ENCODE measurements at regions not wholly inside any gene's neighbourhood (a gene's known extent, or its start where the extent isn't known, plus 50 kb on each side); places are given as distances from the start of the nearest gene placed in this dataset.

DNA sequence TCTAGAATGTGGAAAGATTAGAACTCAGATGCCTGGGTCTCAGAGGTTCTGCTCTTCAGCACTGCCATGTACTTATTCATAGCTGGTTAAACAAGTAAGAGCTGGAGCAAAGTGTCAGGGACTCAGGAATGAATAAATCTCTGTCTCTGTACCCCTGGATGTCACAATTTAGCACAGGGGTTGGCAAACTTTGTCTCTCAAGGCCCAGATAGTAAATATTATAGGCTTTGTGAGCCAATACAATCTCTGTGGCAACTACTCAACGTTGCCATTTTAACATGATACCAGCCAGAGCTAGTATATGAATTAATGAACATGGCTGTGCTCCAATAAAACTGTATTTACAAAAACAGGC, 220.3 kb upstream of the MON1B start:
- Histone ChIP-seq H3K36me3 (ENCODE audit: control insufficient read depth in 2 of 2, insufficient read depth in 2 of 2, low read length in 1 of 2) (no peaks in the 10 kb centered on the region), H3K4me3 (ENCODE audit: low read depth in 1 of 2, low read length in 2 of 2) (no peak overlapping the region), H3K27ac (ENCODE audit: low read depth in 2 of 2, low read length in 1 of 2) (no peak overlapping the region), H3K27me3 (ENCODE audit: control insufficient read depth in 1 of 2, insufficient read depth in 2 of 2, low read length in 2 of 2) (no peaks in the 10 kb centered on the region), H3K4me1 (ENCODE audit: control insufficient read depth in 2 of 2, insufficient read depth in 2 of 2, low read length in 1 of 2) (no peaks in the 10 kb centered on the region), H3K9me3 (ENCODE audit: control insufficient read depth in 2 of 2, insufficient read depth in 1 of 2, low read depth in 1 of 2, low read length in 1 of 2) (no peaks in the 10 kb centered on the region)
- WGBS, 2 donors: 45 to 52% methylated on average over 1 of the region's 1 CpG

- H3K4me3 ChIP-seq (ENCODE audit: low read depth in 1 of 2, low read length in 2 of 2): no peak overlapping the region
- WGBS, 2 donors: 71 to 76% methylated on average over 3 of the region's 3 CpGs
- H3K27me3 ChIP-seq (ENCODE audit: control insufficient read depth in 1 of 2, insufficient read depth in 2 of 2, low read length in 2 of 2): no peaks in the 10 kb centered on the region
- no peaks in the 10 kb centered on the region for H3K4me1 ChIP-seq (ENCODE audit: control insufficient read depth in 2 of 2, insufficient read depth in 2 of 2, low read length in 1 of 2)
- H3K36me3 ChIP-seq (ENCODE audit: control insufficient read depth in 2 of 2, insufficient read depth in 2 of 2, low read length in 1 of 2): no peaks in the 10 kb centered on the region
- H3K9me3 ChIP-seq (ENCODE audit: control insufficient read depth in 2 of 2, insufficient read depth in 1 of 2, low read depth in 1 of 2, low read length in 1 of 2): no peaks in the 10 kb centered on the region
- H3K27ac ChIP-seq (ENCODE audit: low read depth in 2 of 2, low read length in 1 of 2): no peak overlapping the region
These were observed 214.9 kb upstream of the MON1B start for GRCh38 chr16:76976101-76976500.

DNA sequence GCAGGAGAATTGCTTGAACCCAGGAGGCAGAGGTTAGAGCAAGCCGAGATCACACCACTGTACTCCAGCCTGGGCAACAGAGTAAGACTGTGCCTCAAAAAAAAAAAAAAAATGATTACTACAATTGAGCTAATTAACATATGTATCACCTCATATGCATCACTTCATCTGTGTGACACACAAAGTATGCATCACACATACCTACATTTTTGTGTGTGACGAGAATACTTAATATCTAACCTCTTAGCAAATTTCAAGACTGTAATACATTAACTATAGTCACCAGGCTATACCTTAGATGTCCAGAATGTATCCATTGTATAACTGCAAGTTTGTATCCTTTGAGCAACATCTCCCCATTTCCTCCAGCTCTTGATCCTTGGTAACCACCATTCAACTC, 214.2 kb upstream of the MON1B start:
- 86 to 91% methylated on average over 2 of the region's 2 CpGs for WGBS, 2 donors
- H3K27ac ChIP-seq (ENCODE audit: low read depth in 2 of 2, low read length in 1 of 2): no peak overlapping the region
- H3K9me3 ChIP-seq (ENCODE audit: control insufficient read depth in 2 of 2, insufficient read depth in 1 of 2, low read depth in 1 of 2, low read length in 1 of 2): no peaks in the 10 kb centered on the region
- H3K36me3 ChIP-seq (ENCODE audit: control insufficient read depth in 2 of 2, insufficient read depth in 2 of 2, low read length in 1 of 2): no peaks in the 10 kb centered on the region
- H3K27me3 ChIP-seq (ENCODE audit: control insufficient read depth in 1 of 2, insufficient read depth in 2 of 2, low read length in 2 of 2): no peaks in the 10 kb centered on the region
- H3K4me1 ChIP-seq (ENCODE audit: control insufficient read depth in 2 of 2, insufficient read depth in 2 of 2, low read length in 1 of 2): no peaks in the 10 kb centered on the region
- H3K4me3 ChIP-seq (ENCODE audit: low read depth in 1 of 2, low read length in 2 of 2): no peak overlapping the region

DNA sequence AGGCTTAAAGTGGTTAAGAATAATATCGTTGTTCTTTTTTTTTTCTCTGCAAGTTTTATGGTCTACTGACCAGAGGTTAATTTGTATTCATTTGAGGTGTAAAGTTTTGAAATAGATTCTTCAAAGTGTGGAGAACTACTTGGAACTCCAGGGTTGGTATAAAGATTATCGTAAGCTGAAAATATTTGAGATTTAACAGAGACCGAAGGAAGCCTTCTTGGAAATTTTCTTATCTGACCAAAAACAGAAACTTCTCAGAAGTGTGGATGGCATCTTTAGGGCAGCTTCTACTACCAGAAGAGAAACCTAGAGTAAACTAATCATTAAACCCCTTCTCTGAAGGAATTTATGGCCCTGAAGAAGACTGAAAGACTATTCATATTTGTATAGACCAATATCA, 206.8 kb upstream of the MON1B start:
- Histone ChIP-seq H3K27ac (ENCODE audit: low read depth in 2 of 2, low read length in 1 of 2) (no peak overlapping the region), H3K27me3 (ENCODE audit: control insufficient read depth in 1 of 2, insufficient read depth in 2 of 2, low read length in 2 of 2) (no peaks in the 10 kb centered on the region), H3K36me3 (ENCODE audit: control insufficient read depth in 2 of 2, insufficient read depth in 2 of 2, low read length in 1 of 2) (no peaks in the 10 kb centered on the region), H3K4me1 (ENCODE audit: control insufficient read depth in 2 of 2, insufficient read depth in 2 of 2, low read length in 1 of 2) (no peaks in the 10 kb centered on the region), H3K4me3 (ENCODE audit: low read depth in 1 of 2, low read length in 2 of 2) (no peak overlapping the region), H3K9me3 (ENCODE audit: control insufficient read depth in 2 of 2, insufficient read depth in 1 of 2, low read depth in 1 of 2, low read length in 1 of 2) (peaks cover 0 to 3% of the 10 kb centered on the region in 2 donors)
- WGBS, 2 donors: 71 to 76% methylated on average over 3 of the region's 3 CpGs

DNA sequence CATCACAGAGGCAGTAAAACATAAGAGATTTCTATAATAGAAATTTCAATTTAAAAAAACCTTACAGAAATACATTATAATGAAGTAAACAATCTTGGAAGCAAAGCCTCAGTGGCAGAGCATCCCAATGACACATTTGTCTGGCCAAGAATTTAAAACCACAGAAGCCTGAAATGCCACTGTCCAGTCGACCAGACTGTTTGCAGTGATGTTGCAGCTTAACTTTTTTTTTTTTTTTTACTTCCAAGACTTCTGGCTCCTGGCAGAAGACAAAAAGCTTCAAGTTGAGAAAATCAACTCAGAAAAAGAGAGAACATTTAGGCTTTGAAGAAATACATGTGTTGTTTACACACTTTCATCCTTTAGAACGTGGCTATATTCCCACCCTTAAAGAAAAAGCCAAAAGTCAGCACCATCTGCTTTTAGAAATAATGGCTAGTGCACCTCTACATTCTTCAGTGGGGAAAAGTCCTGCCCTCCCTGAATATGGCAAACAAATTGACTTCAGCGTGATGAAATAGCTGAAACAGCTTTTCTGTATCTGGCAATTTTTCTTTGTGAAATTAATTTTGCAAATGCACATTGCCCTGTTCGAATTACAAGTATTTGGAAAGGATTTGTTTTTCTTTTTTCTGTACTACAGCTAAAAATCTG, 205.5 kb upstream of the MON1B start:
- WGBS, 2 donors: 29 to 34% methylated on average over 4 of the region's 4 CpGs
- Histone ChIP-seq H3K4me3 (ENCODE audit: low read depth in 1 of 2, low read length in 2 of 2) (no peak overlapping the region), H3K27me3 (ENCODE audit: control insufficient read depth in 1 of 2, insufficient read depth in 2 of 2, low read length in 2 of 2) (no peaks in the 10 kb centered on the region), H3K27ac (ENCODE audit: low read depth in 2 of 2, low read length in 1 of 2) (no peak overlapping the region), H3K36me3 (ENCODE audit: control insufficient read depth in 2 of 2, insufficient read depth in 2 of 2, low read length in 1 of 2) (no peaks in the 10 kb centered on the region), H3K4me1 (ENCODE audit: control insufficient read depth in 2 of 2, insufficient read depth in 2 of 2, low read length in 1 of 2) (no peaks in the 10 kb centered on the region), H3K9me3 (ENCODE audit: control insufficient read depth in 2 of 2, insufficient read depth in 1 of 2, low read depth in 1 of 2, low read length in 1 of 2) (peaks cover 0 to 3% of the 10 kb centered on the region in 2 donors)

GRCh38 chr16:76988526-76988925, 202.5 kb upstream of the MON1B start:
- H3K27ac ChIP-seq (ENCODE audit: low read depth in 2 of 2, low read length in 1 of 2): no peak overlapping the region
- no peak overlapping the region for H3K4me3 ChIP-seq (ENCODE audit: low read depth in 1 of 2, low read length in 2 of 2)
- no peaks in the 10 kb centered on the region for H3K4me1 ChIP-seq (ENCODE audit: control insufficient read depth in 2 of 2, insufficient read depth in 2 of 2, low read length in 1 of 2)
- H3K9me3 ChIP-seq (ENCODE audit: control insufficient read depth in 2 of 2, insufficient read depth in 1 of 2, low read depth in 1 of 2, low read length in 1 of 2): peaks cover 0 to 3% of the 10 kb centered on the region in 2 donors
- no peaks in the 10 kb centered on the region for H3K36me3 ChIP-seq (ENCODE audit: control insufficient read depth in 2 of 2, insufficient read depth in 2 of 2, low read length in 1 of 2)
- 73 to 76% methylated on average over 2 of the region's 2 CpGs for WGBS, 2 donors
- no peaks in the 10 kb centered on the region for H3K27me3 ChIP-seq (ENCODE audit: control insufficient read depth in 1 of 2, insufficient read depth in 2 of 2, low read length in 2 of 2)

DNA sequence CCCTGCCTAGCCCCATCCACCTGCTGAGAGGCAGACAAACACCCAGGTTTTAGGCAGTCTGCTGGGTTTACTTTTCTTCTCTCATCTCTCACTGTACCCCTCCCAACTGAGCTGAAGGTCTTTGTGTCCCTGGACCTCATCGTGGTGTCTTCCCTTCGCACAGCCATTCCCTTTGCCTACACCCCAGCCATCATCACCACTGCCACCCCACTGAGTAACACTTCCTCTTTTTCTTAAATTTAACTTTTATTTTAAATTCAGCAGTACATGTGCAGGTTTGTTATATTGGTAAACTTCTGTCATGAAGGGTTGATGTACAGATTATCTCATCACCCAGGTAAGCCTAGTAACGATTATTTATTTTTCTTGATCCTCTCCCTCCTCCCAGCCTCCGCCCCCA, 188.3 kb upstream of the MON1B start:
- Histone ChIP-seq H3K9me3 (ENCODE audit: control insufficient read depth in 2 of 2, insufficient read depth in 1 of 2, low read depth in 1 of 2, low read length in 1 of 2) (peaks cover 0 to 3% of the 10 kb centered on the region in 2 donors), H3K27me3 (ENCODE audit: control insufficient read depth in 1 of 2, insufficient read depth in 2 of 2, low read length in 2 of 2) (no peaks in the 10 kb centered on the region)
- 83 to 89% methylated on average over 4 of the region's 4 CpGs for WGBS, 2 donors

GRCh38 chr16:77009453-77009852, 181.5 kb upstream of the MON1B start:
- H3K27ac ChIP-seq (ENCODE audit: low read depth in 2 of 2, low read length in 1 of 2): no peak overlapping the region
- H3K27me3 ChIP-seq (ENCODE audit: control insufficient read depth in 1 of 2, insufficient read depth in 2 of 2, low read length in 2 of 2): no peaks in the 10 kb centered on the region
- H3K4me1 ChIP-seq (ENCODE audit: control insufficient read depth in 2 of 2, insufficient read depth in 2 of 2, low read length in 1 of 2): no peaks in the 10 kb centered on the region
- H3K9me3 ChIP-seq (ENCODE audit: control insufficient read depth in 2 of 2, insufficient read depth in 1 of 2, low read depth in 1 of 2, low read length in 1 of 2): peaks cover 0 to 2% of the 10 kb centered on the region in 2 donors
- H3K4me3 ChIP-seq (ENCODE audit: low read depth in 1 of 2, low read length in 2 of 2): no peak overlapping the region
- no peaks in the 10 kb centered on the region for H3K36me3 ChIP-seq (ENCODE audit: control insufficient read depth in 2 of 2, insufficient read depth in 2 of 2, low read length in 1 of 2)
- 38% methylated on average over 6 of the region's 6 CpGs for WGBS, 2 donors

More for the DNA sequence above, 188.3 kb upstream of the MON1B start:
- H3K4me1 ChIP-seq (ENCODE audit: control insufficient read depth in 2 of 2, insufficient read depth in 2 of 2, low read length in 1 of 2): no peaks in the 10 kb centered on the region
- no peak overlapping the region for H3K4me3 ChIP-seq (ENCODE audit: low read depth in 1 of 2, low read length in 2 of 2)
- no peaks in the 10 kb centered on the region for H3K36me3 ChIP-seq (ENCODE audit: control insufficient read depth in 2 of 2, insufficient read depth in 2 of 2, low read length in 1 of 2)
- H3K27ac ChIP-seq (ENCODE audit: low read depth in 2 of 2, low read length in 1 of 2): no peak overlapping the region

DNA sequence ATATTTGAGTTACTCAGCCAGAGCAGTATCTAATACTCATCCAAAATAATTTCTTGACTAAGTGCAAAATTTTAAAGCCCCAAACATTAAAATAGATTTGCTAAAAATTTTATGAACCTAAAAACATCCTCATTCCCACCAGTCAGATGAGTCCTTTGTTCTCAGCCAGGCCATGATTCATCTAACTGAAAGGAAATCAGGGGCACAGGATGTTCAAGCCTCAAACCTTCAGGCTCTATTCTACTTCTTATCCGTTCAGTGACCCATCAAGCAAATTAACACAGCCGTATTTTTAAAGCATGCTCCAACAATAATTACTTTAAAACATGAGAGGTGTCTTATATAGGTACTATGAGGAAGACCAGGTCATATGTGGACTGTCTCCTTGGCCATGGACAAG, 176.5 kb upstream of the MON1B start:
- WGBS, 2 donors: 70 to 74% methylated on average over 2 of the region's 2 CpGs
- Histone ChIP-seq H3K36me3 (ENCODE audit: control insufficient read depth in 2 of 2, insufficient read depth in 2 of 2, low read length in 1 of 2) (no peaks in the 10 kb centered on the region), H3K9me3 (ENCODE audit: control insufficient read depth in 2 of 2, insufficient read depth in 1 of 2, low read depth in 1 of 2, low read length in 1 of 2) (peaks cover 0 to 2% of the 10 kb centered on the region in 2 donors)

DNA sequence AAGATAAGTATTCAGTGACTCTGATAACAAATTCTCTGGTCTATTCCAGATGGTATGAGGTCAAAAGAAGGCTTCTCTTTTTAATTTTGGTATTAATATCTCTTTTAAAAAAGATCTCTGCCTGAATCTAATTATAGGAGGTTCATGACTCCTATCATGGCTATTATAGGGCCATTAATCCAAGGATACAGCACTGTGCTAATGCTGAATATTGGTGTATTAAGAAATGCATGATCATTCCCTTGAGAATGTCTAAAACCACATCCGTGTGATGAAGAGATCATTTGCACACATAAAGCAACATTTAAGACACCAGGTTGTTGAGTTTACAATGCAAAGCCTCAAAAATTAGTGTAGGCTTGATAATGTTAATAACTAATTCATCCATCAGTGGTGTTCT, 160.4 kb upstream of the MON1B start:
- Histone ChIP-seq H3K4me3 (ENCODE audit: low read depth in 1 of 2, low read length in 2 of 2) (no peak overlapping the region), H3K4me1 (ENCODE audit: control insufficient read depth in 2 of 2, insufficient read depth in 2 of 2, low read length in 1 of 2) (no peaks in the 10 kb centered on the region), H3K36me3 (ENCODE audit: control insufficient read depth in 2 of 2, insufficient read depth in 2 of 2, low read length in 1 of 2) (no peaks in the 10 kb centered on the region), H3K27ac (ENCODE audit: low read depth in 2 of 2, low read length in 1 of 2) (no peak overlapping the region), H3K27me3 (ENCODE audit: control insufficient read depth in 1 of 2, insufficient read depth in 2 of 2, low read length in 2 of 2) (no peaks in the 10 kb centered on the region), H3K9me3 (ENCODE audit: control insufficient read depth in 2 of 2, insufficient read depth in 1 of 2, low read depth in 1 of 2, low read length in 1 of 2) (no peaks in the 10 kb centered on the region)
- 63 to 67% methylated on average over 1 of the region's 1 CpG for WGBS, 2 donors

More for the DNA sequence above, 176.5 kb upstream of the MON1B start:
- Histone ChIP-seq H3K27me3 (ENCODE audit: control insufficient read depth in 1 of 2, insufficient read depth in 2 of 2, low read length in 2 of 2) (no peaks in the 10 kb centered on the region), H3K27ac (ENCODE audit: low read depth in 2 of 2, low read length in 1 of 2) (no peak overlapping the region), H3K4me3 (ENCODE audit: low read depth in 1 of 2, low read length in 2 of 2) (no peak overlapping the region), H3K4me1 (ENCODE audit: control insufficient read depth in 2 of 2, insufficient read depth in 2 of 2, low read length in 1 of 2) (no peaks in the 10 kb centered on the region)
